ENCODE measurements at regions not wholly inside any gene's neighbourhood (a gene's known extent, or its start where the extent isn't known, plus 50 kb on each side); places are given as distances from the start of the nearest gene placed in this dataset.

DNA sequence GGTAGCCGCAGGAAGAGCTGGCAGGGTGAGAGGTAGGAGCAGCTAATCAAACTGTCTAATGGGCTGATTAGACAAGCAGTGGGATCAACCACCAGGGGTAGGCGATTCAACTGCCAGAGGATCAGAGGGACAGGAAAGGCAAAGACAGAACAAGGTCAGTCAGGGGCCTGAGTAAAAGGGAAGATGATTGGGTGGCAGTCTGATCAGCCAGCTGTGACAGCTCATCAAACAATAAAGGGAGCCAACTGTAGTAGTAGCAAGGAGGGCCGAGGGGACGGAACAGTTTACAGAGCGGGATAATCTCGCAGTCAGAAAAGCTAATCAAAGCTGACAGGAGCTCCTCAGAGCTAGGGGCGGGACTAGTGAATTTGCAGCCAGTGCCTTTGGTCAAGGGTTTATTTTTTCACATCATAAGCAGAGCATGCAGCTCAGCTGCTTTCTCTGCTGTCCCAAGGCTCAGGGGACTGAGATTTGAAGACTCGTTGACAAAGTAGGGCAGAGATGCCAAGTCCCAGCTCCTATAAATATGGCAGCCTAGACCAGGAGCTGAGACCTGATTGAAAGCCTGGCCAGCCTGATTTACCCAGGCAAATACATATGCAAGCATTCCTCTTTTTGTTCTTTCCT lies 418.2 kb downstream of the GABRG2 start:
- no peaks in the 10 kb centered on the region for H3K4me1 Mint-ChIP-seq (ENCODE audit: low read depth)
- no peak overlapping the region for H3K4me3 Mint-ChIP-seq (ENCODE audit: unreplicated experiment)
- TF ChIP-seq, protein P1, sequence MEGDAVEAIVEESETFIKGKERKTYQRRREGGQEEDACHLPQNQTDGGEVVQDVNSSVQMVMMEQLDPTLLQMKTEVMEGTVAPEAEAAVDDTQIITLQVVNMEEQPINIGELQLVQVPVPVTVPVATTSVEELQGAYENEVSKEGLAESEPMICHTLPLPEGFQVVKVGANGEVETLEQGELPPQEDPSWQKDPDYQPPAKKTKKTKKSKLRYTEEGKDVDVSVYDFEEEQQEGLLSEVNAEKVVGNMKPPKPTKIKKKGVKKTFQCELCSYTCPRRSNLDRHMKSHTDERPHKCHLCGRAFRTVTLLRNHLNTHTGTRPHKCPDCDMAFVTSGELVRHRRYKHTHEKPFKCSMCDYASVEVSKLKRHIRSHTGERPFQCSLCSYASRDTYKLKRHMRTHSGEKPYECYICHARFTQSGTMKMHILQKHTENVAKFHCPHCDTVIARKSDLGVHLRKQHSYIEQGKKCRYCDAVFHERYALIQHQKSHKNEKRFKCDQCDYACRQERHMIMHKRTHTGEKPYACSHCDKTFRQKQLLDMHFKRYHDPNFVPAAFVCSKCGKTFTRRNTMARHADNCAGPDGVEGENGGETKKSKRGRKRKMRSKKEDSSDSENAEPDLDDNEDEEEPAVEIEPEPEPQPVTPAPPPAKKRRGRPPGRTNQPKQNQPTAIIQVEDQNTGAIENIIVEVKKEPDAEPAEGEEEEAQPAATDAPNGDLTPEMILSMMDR (IDR thresholded peaks at IDR 0.05), result no peak
- H3K36me3 Mint-ChIP-seq (ENCODE audit: low read depth), result no peaks in the 10 kb centered on the region
- peaks cover 10% of the 10 kb centered on the region for H3K9me3 Mint-ChIP-seq (ENCODE audit: low read depth)
- no peak overlapping the region for H3K27ac Mint-ChIP-seq (ENCODE audit: unreplicated experiment)
- H3K27me3 Mint-ChIP-seq (ENCODE audit: low read depth), result no peaks in the 10 kb centered on the region
- no peak for DNase-seq (ENCODE audit: low spot score)

DNA sequence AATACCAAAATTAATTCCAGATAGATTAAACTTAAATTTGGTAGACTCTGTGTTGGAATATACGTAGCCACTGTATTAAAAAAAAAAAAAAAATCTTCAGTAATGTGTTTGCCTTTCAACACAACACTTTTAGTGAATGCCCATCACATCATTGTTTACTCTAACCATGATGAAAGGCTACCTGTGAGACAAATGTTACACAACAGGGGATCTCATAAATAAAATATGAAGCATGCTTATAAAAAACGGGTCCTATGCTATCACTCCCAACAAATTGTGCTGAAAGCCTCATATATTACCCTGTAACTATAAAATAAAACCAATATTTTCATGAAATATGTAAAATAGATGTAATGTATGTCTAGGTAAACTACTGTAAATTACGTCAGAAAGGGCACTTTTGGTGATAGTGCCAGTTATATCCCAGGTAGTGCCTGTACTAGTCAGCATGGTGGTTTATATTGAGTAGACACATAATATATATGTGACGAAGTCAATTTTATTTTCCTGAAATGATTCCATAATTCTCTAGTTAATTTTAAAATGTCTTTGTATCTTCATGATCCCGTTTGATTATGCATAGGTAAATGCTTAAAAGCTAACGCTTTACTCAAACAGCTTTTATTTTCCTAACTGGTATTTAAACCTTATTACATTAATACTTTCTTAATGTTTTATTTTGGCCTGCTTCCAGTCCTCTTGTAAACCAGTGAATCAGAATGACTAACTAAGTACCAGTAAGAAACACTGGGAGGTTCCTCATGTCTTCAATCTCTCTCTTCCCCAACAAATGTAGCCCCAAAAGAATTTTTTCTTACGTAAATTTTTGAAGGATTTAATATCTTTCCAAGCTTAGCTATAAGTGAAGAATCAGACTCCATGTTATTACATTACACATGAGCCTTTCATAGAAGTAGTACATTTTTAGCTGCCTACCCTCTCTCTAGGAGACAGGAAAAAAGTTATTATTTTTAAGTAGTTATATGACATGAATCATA lies 420.3 kb downstream of the GABRG2 start:
- no peak for DNase-seq (ENCODE audit: low spot score)
- Mint-ChIP-seq H3K27ac (ENCODE audit: unreplicated experiment) (no peak overlapping the region), H3K27me3 (ENCODE audit: low read depth) (no peaks in the 10 kb centered on the region), H3K9me3 (ENCODE audit: low read depth) (peaks cover 10% of the 10 kb centered on the region), H3K4me1 (ENCODE audit: low read depth) (no peaks in the 10 kb centered on the region), H3K36me3 (ENCODE audit: low read depth) (no peaks in the 10 kb centered on the region), H3K4me3 (ENCODE audit: unreplicated experiment) (no peak overlapping the region)
- TF ChIP-seq, protein P1 (IDR thresholded peaks at IDR 0.05), result no peak

DNA sequence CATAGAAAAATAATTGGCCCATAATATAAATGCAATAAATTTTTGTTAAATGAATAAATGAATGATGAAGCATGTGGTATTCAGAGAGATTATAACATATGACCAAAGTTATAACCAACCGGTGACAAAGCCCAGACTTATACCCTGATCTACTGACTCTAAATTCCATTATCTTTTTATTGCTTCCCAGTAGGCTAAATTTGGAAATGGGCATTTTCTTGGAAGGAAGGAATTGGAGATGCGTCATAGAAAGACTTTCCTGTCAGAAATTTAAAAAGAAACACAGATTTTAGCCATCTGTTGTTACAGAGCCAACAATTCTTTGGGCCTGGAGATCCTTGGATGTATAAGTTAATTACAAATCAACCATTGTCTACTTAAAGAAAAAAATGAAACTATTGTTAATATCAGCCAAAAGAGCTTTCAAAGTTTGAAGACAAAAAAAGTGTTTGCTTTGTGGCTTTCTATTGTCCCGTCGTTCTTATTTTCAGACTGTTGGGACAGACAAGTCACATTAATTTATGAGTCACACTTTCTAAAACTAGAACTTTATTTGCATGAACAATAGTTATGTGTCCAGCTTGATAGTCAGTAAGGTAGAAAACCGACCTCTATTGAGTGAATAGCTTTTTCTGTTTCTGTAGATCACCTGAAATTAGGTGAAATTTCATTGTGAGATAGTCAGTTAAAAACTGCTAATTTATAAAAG lies 428.7 kb downstream of the GABRG2 start:
- Mint-ChIP-seq H3K36me3 (ENCODE audit: low read depth) (no peaks in the 10 kb centered on the region), H3K4me1 (ENCODE audit: low read depth) (no peaks in the 10 kb centered on the region), H3K9me3 (ENCODE audit: low read depth) (peaks cover 8% of the 10 kb centered on the region), H3K4me3 (ENCODE audit: unreplicated experiment) (no peak overlapping the region), H3K27ac (ENCODE audit: unreplicated experiment) (no peak overlapping the region), H3K27me3 (ENCODE audit: low read depth) (no peaks in the 10 kb centered on the region)
- DNase-seq (ENCODE audit: low spot score), result no peak
- TF ChIP-seq, protein P1 (IDR thresholded peaks at IDR 0.05), result no peak

DNA sequence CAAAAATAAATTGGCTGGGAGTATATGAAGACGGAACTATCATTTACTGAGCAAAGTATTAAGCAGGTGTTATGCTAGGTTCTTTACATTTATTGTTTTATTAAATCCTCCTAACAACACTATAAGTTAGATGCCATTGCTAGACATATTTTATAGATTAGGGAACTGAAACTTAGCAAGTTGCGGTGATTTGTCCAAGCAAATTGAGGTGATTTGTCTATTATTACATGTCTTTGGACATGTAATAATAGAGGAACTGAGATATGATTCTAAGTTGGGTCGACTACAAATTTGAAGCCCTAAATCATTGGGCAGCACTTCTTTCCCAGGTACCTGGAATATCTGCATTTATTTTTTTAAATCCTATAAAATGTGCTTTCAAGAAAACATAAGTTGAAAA lies 429.9 kb downstream of the GABRG2 start:
- Mint-ChIP-seq H3K27me3 (ENCODE audit: low read depth) (no peaks in the 10 kb centered on the region), H3K4me1 (ENCODE audit: low read depth) (no peaks in the 10 kb centered on the region), H3K4me3 (ENCODE audit: unreplicated experiment) (no peak overlapping the region), H3K36me3 (ENCODE audit: low read depth) (no peaks in the 10 kb centered on the region), H3K27ac (ENCODE audit: unreplicated experiment) (no peak overlapping the region), H3K9me3 (ENCODE audit: low read depth) (peaks cover 12% of the 10 kb centered on the region)
- TF ChIP-seq, protein P1 (IDR thresholded peaks at IDR 0.05), result no peak
- no peak for DNase-seq (ENCODE audit: low spot score)

DNA sequence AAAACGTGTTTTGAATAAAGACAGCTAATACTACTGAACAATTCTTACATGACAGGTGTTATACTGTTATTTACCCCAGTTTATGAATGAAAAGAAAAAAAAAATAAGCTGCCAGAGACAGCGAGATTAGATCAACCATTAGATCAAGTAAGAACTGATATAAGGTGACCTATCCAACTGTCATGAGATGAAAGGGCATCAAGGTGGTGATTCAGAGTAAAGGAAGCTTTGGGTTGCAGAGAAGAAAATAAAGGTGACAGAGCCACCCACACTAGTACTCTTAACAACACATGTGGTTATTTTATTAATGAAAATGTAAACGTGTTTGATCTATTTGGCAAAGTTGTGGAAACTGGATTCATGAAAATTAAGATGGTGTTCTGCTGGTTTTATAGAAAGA lies 435.2 kb downstream of the GABRG2 start:
- no peaks in the 10 kb centered on the region for H3K36me3 Mint-ChIP-seq (ENCODE audit: low read depth)
- no peak overlapping the region for H3K4me3 Mint-ChIP-seq (ENCODE audit: unreplicated experiment)
- H3K4me1 Mint-ChIP-seq (ENCODE audit: low read depth), result no peaks in the 10 kb centered on the region
- H3K9me3 Mint-ChIP-seq (ENCODE audit: low read depth), result peaks cover 13% of the 10 kb centered on the region
- no peak overlapping the region for H3K27ac Mint-ChIP-seq (ENCODE audit: unreplicated experiment)
- TF ChIP-seq, protein P1 (IDR thresholded peaks at IDR 0.05), result no peak
- no peaks in the 10 kb centered on the region for H3K27me3 Mint-ChIP-seq (ENCODE audit: low read depth)
- DNase-seq (ENCODE audit: low spot score), result no peak

Data from chondrocyte (in vitro differentiated cells).